Lower lobe of right lung (tissue), 2 donors: ENCODE measurements at regions not wholly inside any gene's neighbourhood (a gene's known extent, or its start where the extent isn't known, plus 50 kb on each side); places are given as distances from the start of the nearest gene placed in this dataset.

Source experiments
- ATAC-seq, 2 donors: fragments of 200-7000 bp; cut with Tn5 transposase; one replicate each; pipeline ENCODE4 v1.9.1; 2020 to 2022; ENCODE audit warnings: mild to moderate bottlenecking in 2 of 2, moderate library complexity in 2 of 2
- DNase-seq: peaks from one replicate; pipeline ENCODE4 v3.0.0-alpha.2; 2020
- H3K27ac ChIP-seq: fragments of 200-600 bp; one replicate; pipeline ENCODE4 v1.8.0; 2022
- H3K27me3 ChIP-seq: fragments of 200-600 bp; one replicate; pipeline ENCODE4 v1.8.0; 2022; ENCODE audit warnings: low read depth
- H3K36me3 ChIP-seq: fragments of 200-600 bp; one replicate; pipeline ENCODE4 v1.8.0; 2022; ENCODE audit warnings: mild to moderate bottlenecking
- H3K4me1 ChIP-seq: fragments of 200-600 bp; one replicate; pipeline ENCODE4 v1.8.0; 2022
- H3K4me3 ChIP-seq: fragments of 200-600 bp; one replicate; pipeline ENCODE4 v1.8.0; 2022; ENCODE audit warnings: mild to moderate bottlenecking
- H3K9me3 ChIP-seq: fragments of 200-600 bp; one replicate; pipeline ENCODE4 v1.8.0; 2022
- CTCF ChIP-seq: fragments of 200-600 bp; IDR thresholded peaks from one replicate; pipeline ENCODE4 v1.8.0; 2022; ENCODE audit warnings: antibody characterized with exemption, mild to moderate bottlenecking
- intact Hi-C: fragments of 100-400 bp; cut with DNase I; formaldehyde crosslinking; loops from one replicate; pipeline ENCODE4 v1.11.0; 2022
- donor health status: DM: no; HTN: yes; CAD: no; lungs with severe emphysema.

GRCh38 chr18:22279741-22280452 lies 110.5 kb downstream of the GATA6 start:
- no peak for ATAC-seq
- TF ChIP-seq CTCF: no peak

DNA sequence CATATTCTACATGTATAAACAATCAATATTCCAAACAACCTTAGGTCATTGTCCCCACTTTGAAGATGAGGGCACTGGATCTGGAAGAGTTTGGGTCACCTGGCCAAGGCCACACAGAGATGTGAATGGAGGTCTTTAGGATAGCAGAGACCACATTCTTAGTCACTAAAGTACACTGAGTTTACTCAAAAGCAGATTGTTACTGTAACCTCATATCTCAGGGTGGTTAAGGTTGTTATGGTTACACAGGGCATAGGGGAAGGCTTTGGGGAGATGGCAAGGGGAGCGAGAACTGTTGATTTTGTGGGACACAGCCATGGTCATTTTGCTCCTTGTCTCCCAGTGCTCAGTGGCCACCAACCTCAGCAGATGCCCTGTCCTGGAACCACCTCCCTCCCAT lies 109.4 kb downstream of the GATA6 start:
- intact Hi-C loops: no loop called here
- no peak for ATAC-seq
- Histone ChIP-seq H3K4me3 (no peak overlapping the region), H3K27me3 (no peaks in the 10 kb centered on the region), H3K4me1 (peaks cover 11% of the 10 kb centered on the region), H3K27ac (no peak overlapping the region), H3K9me3 (no peaks in the 10 kb centered on the region), H3K36me3 (no peaks in the 10 kb centered on the region)
- TF ChIP-seq CTCF: no peak
- DNase-seq: no peak

More at GRCh38 chr18:22279741-22280452, 110.5 kb downstream of the GATA6 start:
- Histone ChIP-seq H3K9me3 (no peaks in the 10 kb centered on the region), H3K27ac (no peak overlapping the region), H3K27me3 (no peaks in the 10 kb centered on the region), H3K4me1 (peaks cover 11% of the 10 kb centered on the region), H3K4me3 (no peak overlapping the region), H3K36me3 (no peaks in the 10 kb centered on the region)
- intact Hi-C loops: no loop called here
- DNase-seq: no peak

DNA sequence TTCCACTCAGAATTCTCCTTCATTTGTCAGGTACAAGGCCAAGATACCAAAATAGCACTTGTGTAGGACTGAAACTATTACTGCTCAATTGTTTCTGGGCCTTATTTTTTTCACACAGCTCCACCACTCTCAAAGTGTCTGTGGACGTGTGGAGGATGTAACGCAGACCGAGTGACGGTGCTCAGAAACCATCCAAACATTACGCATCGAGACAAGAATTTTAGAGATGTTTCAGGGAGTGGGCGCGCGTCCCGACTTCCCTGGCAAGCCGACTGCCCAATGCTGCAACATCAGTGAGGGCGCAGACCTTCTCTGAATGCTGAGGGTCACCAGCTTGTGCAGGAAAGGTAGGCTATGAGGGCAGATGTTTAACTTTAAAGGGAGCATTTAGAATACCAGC lies 108.4 kb downstream of the GATA6 start:
- Histone ChIP-seq H3K27ac (no peak overlapping the region), H3K9me3 (no peaks in the 10 kb centered on the region), H3K4me1 (peaks cover 9% of the 10 kb centered on the region), H3K4me3 (no peak overlapping the region), H3K36me3 (no peaks in the 10 kb centered on the region), H3K27me3 (no peaks in the 10 kb centered on the region)
- no peak for DNase-seq
- ATAC-seq: no peak
- no peak for TF ChIP-seq CTCF
- intact Hi-C loops: no loop called here

- intact Hi-C loops: no loop called here
- H3K4me3 ChIP-seq: no peak overlapping the region
- ATAC-seq (peak in 1 of 2 donors; percentile 37), DNase-seq (no peak)
- no peak overlapping the region for H3K27ac ChIP-seq
- H3K36me3 ChIP-seq: no peaks in the 10 kb centered on the region
- H3K27me3 ChIP-seq: no peaks in the 10 kb centered on the region
- peaks cover 10% of the 10 kb centered on the region for H3K4me1 ChIP-seq
- no peaks in the 10 kb centered on the region for H3K9me3 ChIP-seq
- no peak for TF ChIP-seq CTCF
Observed at GRCh38 chr18:22276334-22276713, 106.9 kb downstream of the GATA6 start.

DNA sequence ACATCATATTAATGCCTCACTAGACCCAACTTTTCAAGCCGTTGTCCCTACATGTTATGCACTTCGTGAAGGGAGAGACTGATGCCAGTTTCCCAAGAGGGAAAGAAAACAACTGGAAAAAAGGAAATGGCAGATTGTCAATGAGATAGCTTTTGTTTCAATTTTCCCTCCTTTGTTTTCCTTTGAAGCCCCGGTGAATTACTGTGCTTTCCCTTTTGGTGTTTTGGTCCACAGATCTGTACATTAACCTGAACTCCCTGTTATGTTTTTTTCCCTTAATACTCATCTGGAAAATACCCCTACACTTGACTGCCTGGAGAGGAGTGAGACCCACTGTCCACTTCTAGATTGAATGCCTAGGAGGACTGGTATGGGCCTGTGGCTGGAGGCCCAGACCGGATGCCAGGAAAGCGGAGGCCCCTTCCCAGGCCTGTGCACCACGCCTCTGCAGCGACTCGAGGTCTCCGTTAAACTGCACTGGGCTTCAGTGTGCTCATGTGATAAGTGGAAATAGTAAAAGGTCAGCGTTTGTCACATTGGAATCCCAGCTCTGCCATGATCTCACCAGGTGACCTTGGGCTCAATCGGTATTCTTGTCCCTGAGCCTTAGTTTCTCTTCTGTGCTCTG lies 106.4 kb downstream of the GATA6 start:
- Histone ChIP-seq H3K9me3 (no peaks in the 10 kb centered on the region), H3K4me1 (peaks cover 10% of the 10 kb centered on the region), H3K27me3 (no peaks in the 10 kb centered on the region), H3K27ac (no peak overlapping the region), H3K4me3 (no peak overlapping the region), H3K36me3 (no peaks in the 10 kb centered on the region)
- DNase-seq: no peak
- intact Hi-C loops: no loop called here
- ATAC-seq: no peak
- no peak for TF ChIP-seq CTCF
